HepG2 (cell line): ENCODE measurements at regions not wholly inside any gene's neighbourhood (a gene's known extent, or its start where the extent isn't known, plus 50 kb on each side); places are given as distances from the start of the nearest gene placed in this dataset.

Experiments used
- EEA1 ChIP-seq: sonication (generic); formaldehyde crosslinking; IDR thresholded peaks from 2 replicates; pipeline ENCODE4 v1.5.1; 2020; ENCODE audit warnings: mild to moderate bottlenecking, missing genetic modification reagents, borderline replicate concordance
- PHF5A ChIP-seq: IDR thresholded peaks from one replicate; pipeline ENCODE4 v1.6.1; 2018; ENCODE audit warnings: low read depth, missing genetic modification reagents; ENCODE audit not compliant: unreplicated experiment
- SIN3B ChIP-seq: fragments of 150-350 bp; IDR thresholded peaks from 2 replicates; pipeline ENCODE4 v1.6.1; 2014; ENCODE audit warnings: low read length
- ZNF30 ChIP-seq: sonication (generic); formaldehyde crosslinking; IDR thresholded peaks from 2 replicates; pipeline ENCODE4 v1.5.0; 2020; ENCODE audit warnings: mild to moderate bottlenecking, missing genetic modification reagents
- ZNF766 ChIP-seq: sonication (generic); formaldehyde crosslinking; IDR thresholded peaks from 2 replicates; pipeline ENCODE4 v1.5.0; 2020; ENCODE audit warnings: missing genetic modification reagents, borderline replicate concordance
- TF ChIP-seq, protein P1 (sequence below): IDR thresholded peaks from 2 replicates; pipeline ENCODE4 v1.6.1; 2012; ENCODE audit warnings: low read length, improper control_type of control experiment
- TF ChIP-seq, protein P2 (sequence below): sonication (generic); formaldehyde crosslinking; IDR thresholded peaks from 2 replicates; pipeline ENCODE4 v1.5.1; 2020; ENCODE audit warnings: mild to moderate bottlenecking, missing genetic modification reagents

DNA sequence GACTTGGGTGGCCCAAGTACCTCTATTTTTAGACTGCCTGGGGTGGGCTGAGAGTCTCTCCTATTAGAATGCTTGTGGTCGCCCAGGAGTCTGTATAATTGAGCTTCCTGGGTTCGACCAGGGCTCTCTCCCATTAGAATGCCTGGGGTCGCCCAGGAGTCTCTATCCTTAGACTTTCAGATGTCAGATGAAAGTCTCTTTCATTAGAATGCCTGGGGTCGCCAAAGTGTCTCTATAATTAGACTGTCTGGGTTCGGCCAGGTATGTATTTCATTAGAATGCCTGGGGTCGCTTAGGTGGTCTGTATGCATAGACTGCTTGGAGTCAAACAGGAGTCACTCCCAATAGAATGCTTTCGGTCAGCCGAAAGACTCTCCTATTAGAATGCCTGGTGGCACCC, 1471.7 kb downstream of the UQCRFS1 start:
- TF ChIP-seq ZNF30 (CRISPR knock-in tag) (no peak), SIN3B (no peak), EEA1 (CRISPR knock-in tag) (no peak), PHF5A (no peak), ZNF766 (CRISPR knock-in tag) (no peak)
- TF ChIP-seq, protein P1, sequence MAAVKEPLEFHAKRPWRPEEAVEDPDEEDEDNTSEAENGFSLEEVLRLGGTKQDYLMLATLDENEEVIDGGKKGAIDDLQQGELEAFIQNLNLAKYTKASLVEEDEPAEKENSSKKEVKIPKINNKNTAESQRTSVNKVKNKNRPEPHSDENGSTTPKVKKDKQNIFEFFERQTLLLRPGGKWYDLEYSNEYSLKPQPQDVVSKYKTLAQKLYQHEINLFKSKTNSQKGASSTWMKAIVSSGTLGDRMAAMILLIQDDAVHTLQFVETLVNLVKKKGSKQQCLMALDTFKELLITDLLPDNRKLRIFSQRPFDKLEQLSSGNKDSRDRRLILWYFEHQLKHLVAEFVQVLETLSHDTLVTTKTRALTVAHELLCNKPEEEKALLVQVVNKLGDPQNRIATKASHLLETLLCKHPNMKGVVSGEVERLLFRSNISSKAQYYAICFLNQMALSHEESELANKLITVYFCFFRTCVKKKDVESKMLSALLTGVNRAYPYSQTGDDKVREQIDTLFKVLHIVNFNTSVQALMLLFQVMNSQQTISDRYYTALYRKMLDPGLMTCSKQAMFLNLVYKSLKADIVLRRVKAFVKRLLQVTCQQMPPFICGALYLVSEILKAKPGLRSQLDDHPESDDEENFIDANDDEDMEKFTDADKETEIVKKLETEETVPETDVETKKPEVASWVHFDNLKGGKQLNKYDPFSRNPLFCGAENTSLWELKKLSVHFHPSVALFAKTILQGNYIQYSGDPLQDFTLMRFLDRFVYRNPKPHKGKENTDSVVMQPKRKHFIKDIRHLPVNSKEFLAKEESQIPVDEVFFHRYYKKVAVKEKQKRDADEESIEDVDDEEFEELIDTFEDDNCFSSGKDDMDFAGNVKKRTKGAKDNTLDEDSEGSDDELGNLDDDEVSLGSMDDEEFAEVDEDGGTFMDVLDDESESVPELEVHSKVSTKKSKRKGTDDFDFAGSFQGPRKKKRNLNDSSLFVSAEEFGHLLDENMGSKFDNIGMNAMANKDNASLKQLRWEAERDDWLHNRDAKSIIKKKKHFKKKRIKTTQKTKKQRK, result no peak
- TF ChIP-seq, protein P2, sequence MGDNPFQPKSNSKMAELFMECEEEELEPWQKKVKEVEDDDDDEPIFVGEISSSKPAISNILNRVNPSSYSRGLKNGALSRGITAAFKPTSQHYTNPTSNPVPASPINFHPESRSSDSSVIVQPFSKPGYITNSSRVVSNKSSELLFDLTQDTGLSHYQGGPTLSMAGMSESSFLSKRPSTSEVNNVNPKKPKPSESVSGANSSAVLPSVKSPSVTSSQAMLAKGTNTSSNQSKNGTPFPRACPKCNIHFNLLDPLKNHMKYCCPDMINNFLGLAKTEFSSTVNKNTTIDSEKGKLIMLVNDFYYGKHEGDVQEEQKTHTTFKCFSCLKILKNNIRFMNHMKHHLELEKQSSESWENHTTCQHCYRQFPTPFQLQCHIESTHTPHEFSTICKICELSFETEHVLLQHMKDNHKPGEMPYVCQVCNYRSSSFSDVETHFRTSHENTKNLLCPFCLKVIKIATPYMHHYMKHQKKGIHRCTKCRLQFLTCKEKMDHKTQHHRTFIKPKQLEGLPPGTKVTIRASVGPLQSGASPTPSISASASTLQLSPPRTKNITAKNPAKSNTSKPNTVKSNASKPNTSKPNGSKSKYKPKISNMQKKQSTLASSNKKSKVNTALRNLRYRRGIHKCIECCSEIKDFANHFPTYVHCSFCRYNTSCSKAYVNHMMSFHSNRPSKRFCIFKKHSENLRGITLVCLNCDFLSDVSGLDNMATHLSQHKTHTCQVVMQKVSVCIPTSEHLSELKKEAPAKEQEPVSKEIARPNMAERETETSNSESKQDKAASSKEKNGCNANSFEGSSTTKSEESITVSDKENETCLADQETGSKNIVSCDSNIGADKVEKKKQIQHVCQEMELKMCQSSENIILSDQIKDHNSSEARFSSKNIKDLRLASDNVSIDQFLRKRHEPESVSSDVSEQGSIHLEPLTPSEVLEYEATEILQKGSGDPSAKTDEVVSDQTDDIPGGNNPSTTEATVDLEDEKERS (CRISPR knock-in tag), result no peak
